PC-3 (cell line): ENCODE measurements at regions not wholly inside any gene's neighbourhood (a gene's known extent, or its start where the extent isn't known, plus 50 kb on each side); places are given as distances from the start of the nearest gene placed in this dataset.

Source experiments
- ATAC-seq: fragments of 200-7000 bp; cut with Tn5 transposase; 2 replicates; pipeline ENCODE4 v1.9.1; 2020; ENCODE audit warnings: mild to moderate bottlenecking, moderate library complexity
- BruUV-seq: library from RNA; stranded (reverse); fragments of 400-500 nt; replicated peaks from 2 replicates; lab custom pipeline; 2021; lab: Mats Ljungman, UMichigan
- CTCF ChIA-PET: fragments of 300-600 bp; sonication (Branson Sonifier 250); formaldehyde crosslinking; loops from one replicate; lab custom pipeline; 2022; ENCODE audit warnings: antibody characterized with exemption; lab: Charles Lee
- POLR2A ChIA-PET: fragments of 300-600 bp; sonication (Branson Sonifier 250); formaldehyde crosslinking; loops from one replicate; lab custom pipeline; 2022; ENCODE audit warnings: antibody characterized with exemption; ENCODE audit not compliant: unreplicated experiment; lab: Charles Lee
- DNase-seq: peaks from one replicate; pipeline ENCODE4 v3.0.0-alpha.2; 2015
- H2AFZ ChIP-seq: fragments of 300-600 bp; sonication (generic); 2 replicates; pipeline ENCODE4 v1.6.0; 2016; ENCODE audit warnings: antibody characterized with exemption, low read length
- H3F3A ChIP-seq: fragments of 300-600 bp; sonication (generic); one replicate; pipeline ENCODE4 v1.6.0; 2017; ENCODE audit warnings: antibody characterized with exemption, low read length, control low read depth, mild to moderate bottlenecking; ENCODE audit not compliant: unreplicated experiment
- H3K27ac ChIP-seq: fragments of 300-600 bp; sonication (generic); 2 replicates; pipeline ENCODE4 v1.5.1; 2016; ENCODE audit warnings: mild to moderate bottlenecking, low read length
- H3K27me3 ChIP-seq: fragments of 300-600 bp; sonication (generic); 2 replicates; pipeline ENCODE4 v1.6.1; 2016; ENCODE audit warnings: low read length, mixed read lengths
- H3K36me3 ChIP-seq: fragments of 300-600 bp; sonication (generic); 2 replicates; pipeline ENCODE4 v1.6.1; 2016; ENCODE audit warnings: low read depth, mixed run types, low read length, mixed read lengths
- H3K4me1 ChIP-seq: fragments of 300-600 bp; sonication (generic); 2 replicates; pipeline ENCODE4 v1.5.1; 2016; ENCODE audit warnings: low read length; ENCODE audit not compliant: insufficient read depth
- H3K4me2 ChIP-seq: fragments of 300-600 bp; sonication (generic); 2 replicates; pipeline ENCODE4 v1.6.0; 2016; ENCODE audit warnings: low read length
- H3K4me3 ChIP-seq: fragments of 300-600 bp; sonication (generic); 2 replicates; pipeline ENCODE4 v1.5.1; 2016; ENCODE audit warnings: mild to moderate bottlenecking, low read length, mixed read lengths
- H3K79me2 ChIP-seq: fragments of 300-600 bp; sonication (generic); 2 replicates; pipeline ENCODE4 v1.6.1; 2017; ENCODE audit warnings: low read length, mixed read lengths
- H3K9ac ChIP-seq: fragments of 300-600 bp; sonication (generic); 2 replicates; pipeline ENCODE4 v1.6.0; 2016; ENCODE audit warnings: mild to moderate bottlenecking, low read length
- H3K9me2 ChIP-seq: fragments of 300-600 bp; sonication (generic); replicated peaks from 2 replicates; pipeline ENCODE4 v1.6.1; 2016; ENCODE audit warnings: mixed run types, low read length, mixed read lengths
- H3K9me3 ChIP-seq: fragments of 300-600 bp; sonication (generic); 2 replicates; pipeline ENCODE4 v1.6.1; 2016; ENCODE audit warnings: low read length, mixed read lengths
- H4K20me1 ChIP-seq: fragments of 300-600 bp; sonication (generic); 2 replicates; pipeline ENCODE4 v1.6.1; 2016; ENCODE audit warnings: low read length, mixed read lengths
- EZH2 ChIP-seq: fragments of 300-600 bp; sonication (generic); IDR thresholded peaks from one replicate; pipeline ENCODE4 v1.6.1; 2017; ENCODE audit warnings: antibody characterized with exemption, mild to moderate bottlenecking, low read length; ENCODE audit not compliant: unreplicated experiment
- EZH2phosphoT487 ChIP-seq: fragments of 300-600 bp; sonication (generic); IDR thresholded peaks from 2 replicates; pipeline ENCODE4 v1.6.1; 2018; ENCODE audit warnings: mild to moderate bottlenecking, antibody characterized with exemption, low read length, borderline replicate concordance
- intact Hi-C: fragments of 100-400 bp; cut with micrococcal nuclease; formaldehyde crosslinking; loops from 2 replicates; pipeline ENCODE4 v1.9.0; 2023
- TF ChIP-seq, protein P1 (sequence below): fragments of 300-600 bp; sonication (generic); conservative IDR thresholded peaks from 2 replicates; pipeline ENCODE4 v1.5.1; 2017; ENCODE audit warnings: antibody characterized with exemption, low read depth, mild to moderate bottlenecking, low read length

DNA sequence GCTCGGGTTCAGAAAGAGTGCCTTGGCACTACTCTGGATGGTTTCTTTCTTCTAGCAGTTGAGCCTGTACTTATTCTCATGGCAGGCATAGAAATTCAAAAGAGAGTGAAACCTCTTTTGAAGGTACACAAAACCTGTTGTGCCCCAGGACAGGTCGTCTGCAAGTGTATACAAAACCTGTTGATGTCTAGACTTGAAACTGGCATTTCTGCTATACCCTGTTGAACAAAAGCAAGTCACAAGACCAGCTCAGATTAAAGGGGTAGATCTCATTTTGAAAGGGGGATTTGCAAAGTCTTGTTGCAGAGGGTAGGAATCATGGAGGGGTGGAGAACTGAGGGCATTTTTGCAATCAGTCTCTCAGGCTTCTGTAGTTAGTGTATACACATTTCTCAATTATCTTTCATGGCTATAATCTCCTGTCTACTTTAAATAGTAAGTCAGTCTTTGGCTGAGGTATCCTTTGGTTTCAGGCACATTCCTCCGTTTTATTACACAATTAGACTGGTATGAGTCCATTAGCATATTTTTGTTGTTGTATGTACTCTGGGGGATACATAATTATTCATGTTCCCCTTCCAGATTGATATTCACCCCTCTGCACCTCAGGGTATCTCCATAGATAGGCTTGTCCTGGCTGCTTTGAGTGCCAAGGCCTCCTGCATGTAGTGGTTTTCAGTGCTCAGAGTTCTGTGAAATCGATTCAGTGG is 251.4 kb downstream of the DTHD1 start:
- ATAC-seq = no peak
- no peaks in the 10 kb centered on the region for H3K27me3 ChIP-seq
- no TSS peak for BruUV-seq

DNA sequence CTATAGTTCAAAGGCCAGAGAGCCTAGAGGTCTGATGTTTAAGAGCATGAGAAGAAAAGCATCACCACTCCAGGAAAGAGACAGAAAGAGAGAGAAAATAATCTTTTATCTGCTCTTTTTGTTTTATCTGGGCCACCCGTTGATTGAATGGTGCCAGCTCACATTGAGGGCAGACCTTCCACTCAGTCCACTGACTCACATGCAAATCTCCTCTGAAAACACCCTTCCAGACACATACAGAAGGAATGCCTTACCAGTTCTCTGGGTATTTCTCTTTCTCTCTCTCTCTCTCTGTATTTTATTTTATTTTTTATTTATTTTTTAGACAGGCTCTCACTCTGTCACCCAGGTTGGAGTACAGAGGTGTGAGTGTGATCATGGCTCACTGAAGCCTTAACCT is 252.5 kb downstream of the DTHD1 start:
- Histone ChIP-seq H2AFZ (no peak overlapping the region), H3K79me2 (no peaks in the 10 kb centered on the region), H3K9ac (no peak overlapping the region), H4K20me1 (no peaks in the 10 kb centered on the region), H3K4me2 (no peak overlapping the region), H3K4me3 (no peak overlapping the region), H3K27me3 (no peaks in the 10 kb centered on the region), H3K9me2 (no peaks in the 10 kb centered on the region), H3K9me3 (no peaks in the 10 kb centered on the region), H3K36me3 (no peaks in the 10 kb centered on the region), H3F3A (no peaks in the 10 kb centered on the region), H3K27ac (no peak overlapping the region), H3K4me1 (no peaks in the 10 kb centered on the region)
- no peak for ATAC-seq
- TF ChIP-seq EZH2phosphoT487 (no peak), EZH2 (no peak)
- TF ChIP-seq, protein P1, sequence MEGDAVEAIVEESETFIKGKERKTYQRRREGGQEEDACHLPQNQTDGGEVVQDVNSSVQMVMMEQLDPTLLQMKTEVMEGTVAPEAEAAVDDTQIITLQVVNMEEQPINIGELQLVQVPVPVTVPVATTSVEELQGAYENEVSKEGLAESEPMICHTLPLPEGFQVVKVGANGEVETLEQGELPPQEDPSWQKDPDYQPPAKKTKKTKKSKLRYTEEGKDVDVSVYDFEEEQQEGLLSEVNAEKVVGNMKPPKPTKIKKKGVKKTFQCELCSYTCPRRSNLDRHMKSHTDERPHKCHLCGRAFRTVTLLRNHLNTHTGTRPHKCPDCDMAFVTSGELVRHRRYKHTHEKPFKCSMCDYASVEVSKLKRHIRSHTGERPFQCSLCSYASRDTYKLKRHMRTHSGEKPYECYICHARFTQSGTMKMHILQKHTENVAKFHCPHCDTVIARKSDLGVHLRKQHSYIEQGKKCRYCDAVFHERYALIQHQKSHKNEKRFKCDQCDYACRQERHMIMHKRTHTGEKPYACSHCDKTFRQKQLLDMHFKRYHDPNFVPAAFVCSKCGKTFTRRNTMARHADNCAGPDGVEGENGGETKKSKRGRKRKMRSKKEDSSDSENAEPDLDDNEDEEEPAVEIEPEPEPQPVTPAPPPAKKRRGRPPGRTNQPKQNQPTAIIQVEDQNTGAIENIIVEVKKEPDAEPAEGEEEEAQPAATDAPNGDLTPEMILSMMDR = no peak
- POLR2A ChIA-PET = no interaction called here
- CTCF ChIA-PET = no interaction called here
- no TSS peak for BruUV-seq
- intact Hi-C loops = no loop called here
- no peak for DNase-seq

More for the DNA sequence above, 251.4 kb downstream of the DTHD1 start:
- H3K9me3 ChIP-seq = peaks cover 5% of the 10 kb centered on the region
- H3K4me1 ChIP-seq = no peaks in the 10 kb centered on the region
- no peak overlapping the region for H3K4me2 ChIP-seq
- CTCF ChIA-PET = no interaction called here
- H3K27ac ChIP-seq = no peak overlapping the region
- DNase-seq = no peak
- H3K79me2 ChIP-seq = no peaks in the 10 kb centered on the region
- H3K4me3 ChIP-seq = no peak overlapping the region
- H3K9me2 ChIP-seq = no peaks in the 10 kb centered on the region
- intact Hi-C loops = no loop called here
- POLR2A ChIA-PET = no interaction called here
- no peaks in the 10 kb centered on the region for H3K36me3 ChIP-seq
- H3K9ac ChIP-seq = no peak overlapping the region
- no peak overlapping the region for H2AFZ ChIP-seq
- TF ChIP-seq, protein P1 = no peak
- TF ChIP-seq EZH2phosphoT487 = no peak
- no peak for TF ChIP-seq EZH2
- no peaks in the 10 kb centered on the region for H4K20me1 ChIP-seq
- H3F3A ChIP-seq = no peaks in the 10 kb centered on the region

DNA sequence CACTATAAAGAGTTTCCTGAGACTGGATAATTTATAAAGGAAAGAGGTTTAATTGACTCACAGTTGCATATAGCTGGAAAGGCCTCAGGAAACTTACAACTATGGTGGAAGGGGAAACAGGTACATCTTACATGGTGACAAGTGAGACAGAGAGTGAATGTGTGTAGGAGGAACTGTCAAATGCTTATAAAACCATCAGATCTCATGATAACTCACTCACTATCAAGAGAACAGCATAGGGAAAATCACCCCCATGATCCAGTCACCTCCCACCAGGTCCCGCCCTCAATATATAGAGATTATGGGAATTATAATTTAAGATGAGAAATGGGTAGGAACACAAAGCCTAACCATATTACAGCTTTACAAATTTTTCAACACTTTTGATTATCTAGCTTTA is 266.0 kb downstream of the DTHD1 start:
- H3K4me2 ChIP-seq = no peak overlapping the region
- H3K27me3 ChIP-seq = no peaks in the 10 kb centered on the region
- CTCF ChIA-PET = no interaction called here
- ATAC-seq (no peak), DNase-seq (no peak)
- H3K36me3 ChIP-seq = no peaks in the 10 kb centered on the region
- no peaks in the 10 kb centered on the region for H3K9me2 ChIP-seq
- no peak overlapping the region for H3K4me3 ChIP-seq
- BruUV-seq = no TSS peak
- no peak overlapping the region for H3K27ac ChIP-seq
- intact Hi-C loops = no loop called here
- POLR2A ChIA-PET = no interaction called here
- H2AFZ ChIP-seq = no peak overlapping the region
- no peak overlapping the region for H3K9ac ChIP-seq
- H3F3A ChIP-seq = no peaks in the 10 kb centered on the region
- H3K4me1 ChIP-seq = no peaks in the 10 kb centered on the region
- H4K20me1 ChIP-seq = no peaks in the 10 kb centered on the region
- no peaks in the 10 kb centered on the region for H3K79me2 ChIP-seq
- no peaks in the 10 kb centered on the region for H3K9me3 ChIP-seq
- no peak for TF ChIP-seq EZH2
- no peak for TF ChIP-seq EZH2phosphoT487
- TF ChIP-seq, protein P1 = no peak
